Activated T-cell treated with anti-CD3 and anti-CD28 coated beads, Interleukin-2, amount 50 U/mL, for 24 hours (primary cell): ENCODE measurements at regions not wholly inside any gene's neighbourhood (a gene's known extent, or its start where the extent isn't known, plus 50 kb on each side); places are given as distances from the start of the nearest gene placed in this dataset.
"Not testable (repeated sequence)": the region's sequence is repeated elsewhere in the genome, so short reads cannot be mapped to it uniquely, and the experiment has no call there.

Experiments used
- DNase-seq: peaks from one replicate; pipeline ENCODE4 v3.0.0-alpha.2; 2020
- H3K27ac Mint-ChIP-seq: 2 replicates; pipeline ENCODE4 v1.8.0; 2020; ENCODE audit warnings: mild to moderate bottlenecking, mixed read lengths
- H3K27me3 Mint-ChIP-seq: 2 replicates; pipeline ENCODE4 v1.8.0; 2020; ENCODE audit warnings: mixed read lengths
- H3K36me3 Mint-ChIP-seq: 2 replicates; pipeline ENCODE4 v1.8.0; 2020; ENCODE audit warnings: low read depth, mixed read lengths
- H3K4me1 Mint-ChIP-seq: 2 replicates; pipeline ENCODE4 v1.8.0; 2020; ENCODE audit warnings: low read depth, mixed read lengths
- H3K4me3 Mint-ChIP-seq: 2 replicates; pipeline ENCODE4 v1.8.0; 2020; ENCODE audit warnings: mild to moderate bottlenecking, moderate library complexity, mixed read lengths
- H3K9me3 Mint-ChIP-seq: 2 replicates; pipeline ENCODE4 v1.8.0; 2020; ENCODE audit warnings: mixed read lengths

DNA sequence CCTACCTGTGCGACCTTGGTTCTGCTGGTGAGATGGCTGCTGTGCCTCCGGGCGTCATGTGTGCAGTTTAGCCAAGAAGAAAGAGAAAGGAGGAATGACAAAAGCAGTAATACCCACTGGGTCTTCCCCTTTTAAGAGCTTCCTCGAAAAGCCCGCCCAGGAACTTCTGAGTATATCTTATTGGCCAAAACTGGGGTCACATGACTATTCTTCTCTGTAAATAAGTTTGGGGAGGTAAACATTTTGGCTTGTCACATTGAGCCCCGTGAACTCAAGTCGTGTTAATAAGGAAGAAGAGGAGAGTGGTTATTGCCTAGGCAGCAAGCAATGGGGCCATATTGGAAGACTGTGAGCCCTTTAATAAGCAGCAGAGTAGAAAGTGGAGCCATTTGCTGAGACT lies 130.4 kb upstream of the ECI2 start:
- H3K4me1 Mint-ChIP-seq, result no peaks in the 10 kb centered on the region
- no peaks in the 10 kb centered on the region for H3K36me3 Mint-ChIP-seq

DNA sequence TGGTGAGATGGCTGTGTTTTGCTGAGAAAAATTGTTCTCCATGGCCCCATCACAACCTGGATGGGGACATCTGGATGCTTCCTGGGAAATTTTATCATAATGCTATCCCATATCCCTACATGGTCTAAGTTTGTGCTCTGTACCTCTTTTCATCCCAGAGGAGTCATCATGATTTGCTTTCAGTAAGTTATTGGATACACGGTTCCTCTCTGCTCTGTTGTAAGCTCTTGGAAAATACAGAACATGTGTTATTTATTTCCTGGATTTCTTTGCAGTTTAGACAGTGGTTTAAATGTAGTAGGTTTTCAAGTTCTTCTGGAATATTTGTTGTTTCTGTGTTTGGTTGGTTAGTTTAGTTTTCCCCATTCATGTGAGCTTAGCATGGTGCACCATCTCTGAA lies 129.2 kb upstream of the ECI2 start:
- no peaks in the 10 kb centered on the region for H3K4me1 Mint-ChIP-seq
- H3K27me3 Mint-ChIP-seq, result peaks cover 12% of the 10 kb centered on the region
- no peak overlapping the region for H3K27ac Mint-ChIP-seq
- no peak for DNase-seq
- no peak overlapping the region for H3K4me3 Mint-ChIP-seq
- H3K36me3 Mint-ChIP-seq, result no peaks in the 10 kb centered on the region
- H3K9me3 Mint-ChIP-seq, result no peaks in the 10 kb centered on the region

More for the DNA sequence above, 130.4 kb upstream of the ECI2 start:
- H3K27me3 Mint-ChIP-seq, result peaks cover 12% of the 10 kb centered on the region
- no peaks in the 10 kb centered on the region for H3K9me3 Mint-ChIP-seq
- no peak for DNase-seq
- H3K4me3 Mint-ChIP-seq, result no peak overlapping the region
- H3K27ac Mint-ChIP-seq, result no peak overlapping the region

DNA sequence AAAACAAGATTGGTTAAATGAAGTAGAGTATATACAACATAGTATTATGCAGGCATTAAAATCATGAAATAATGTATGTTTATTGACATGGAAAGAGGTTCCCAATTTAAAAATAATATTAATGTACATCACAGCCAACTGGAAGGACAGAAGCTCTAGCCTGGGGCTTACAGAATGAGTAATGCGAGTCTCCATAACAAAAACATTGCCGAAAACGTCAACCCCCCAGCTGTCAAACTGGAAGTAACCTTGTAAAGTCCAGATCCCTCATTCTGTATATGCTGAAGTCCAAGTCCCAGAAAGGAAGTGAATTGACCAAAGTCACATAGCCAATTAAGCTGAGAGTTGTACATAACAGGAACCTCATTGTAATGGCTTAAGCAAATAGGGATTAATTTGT lies 128.7 kb upstream of the ECI2 start:
- Mint-ChIP-seq H3K27ac (no peak overlapping the region), H3K27me3 (peaks cover 12% of the 10 kb centered on the region), H3K4me3 (no peak overlapping the region), H3K4me1 (no peaks in the 10 kb centered on the region), H3K9me3 (no peaks in the 10 kb centered on the region), H3K36me3 (no peaks in the 10 kb centered on the region)
- no peak for DNase-seq

DNA sequence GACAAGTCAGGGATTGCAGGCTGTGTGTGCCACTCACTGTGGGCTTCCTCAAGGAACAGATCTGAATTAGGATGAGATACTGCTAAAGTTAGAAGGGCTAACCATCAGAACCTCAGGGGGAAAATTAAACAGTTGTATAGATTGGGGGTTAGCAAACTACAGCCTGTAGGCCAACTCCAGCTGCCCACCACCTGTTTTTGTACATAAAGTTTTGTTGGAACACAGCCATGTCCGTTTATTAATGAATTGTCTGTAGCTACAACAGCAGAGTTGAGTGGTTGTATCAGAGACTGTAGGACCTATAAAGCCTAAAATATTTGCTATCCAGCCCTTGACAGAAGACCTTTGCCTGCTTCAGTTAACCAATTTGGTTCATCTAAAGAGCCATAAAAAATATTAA lies 127.2 kb upstream of the ECI2 start:
- H3K27me3 Mint-ChIP-seq, result peaks cover 12% of the 10 kb centered on the region
- H3K9me3 Mint-ChIP-seq, result no peaks in the 10 kb centered on the region
- no peak for DNase-seq
- no peak overlapping the region for H3K4me3 Mint-ChIP-seq
- no peaks in the 10 kb centered on the region for H3K36me3 Mint-ChIP-seq
- H3K27ac Mint-ChIP-seq, result no peak overlapping the region
- H3K4me1 Mint-ChIP-seq, result no peaks in the 10 kb centered on the region

DNA sequence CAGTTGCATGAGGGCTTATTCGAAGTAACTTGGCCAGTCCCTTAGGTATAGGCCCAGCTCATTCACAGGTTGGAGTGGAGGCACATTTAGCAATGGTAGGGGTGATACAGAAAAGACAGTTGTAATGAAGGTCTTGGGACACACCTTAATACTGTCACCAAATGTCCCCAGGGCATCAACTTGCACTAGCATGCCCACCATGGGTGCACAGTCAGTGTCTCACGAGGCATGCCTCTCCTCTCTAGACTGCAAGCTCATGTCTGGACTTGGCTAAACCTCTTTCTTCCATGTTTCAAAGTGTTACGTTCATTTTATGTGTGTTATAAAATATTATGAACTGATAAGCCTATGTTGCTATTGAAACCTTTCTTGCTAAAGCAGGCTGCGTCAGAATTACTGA lies 124.0 kb upstream of the ECI2 start:
- H3K4me1 Mint-ChIP-seq, result no peaks in the 10 kb centered on the region
- H3K27ac Mint-ChIP-seq, result no peak overlapping the region
- no peaks in the 10 kb centered on the region for H3K36me3 Mint-ChIP-seq
- DNase-seq, result no peak
- no peaks in the 10 kb centered on the region for H3K9me3 Mint-ChIP-seq
- no peak overlapping the region for H3K4me3 Mint-ChIP-seq
- peaks cover 9% of the 10 kb centered on the region for H3K27me3 Mint-ChIP-seq

DNA sequence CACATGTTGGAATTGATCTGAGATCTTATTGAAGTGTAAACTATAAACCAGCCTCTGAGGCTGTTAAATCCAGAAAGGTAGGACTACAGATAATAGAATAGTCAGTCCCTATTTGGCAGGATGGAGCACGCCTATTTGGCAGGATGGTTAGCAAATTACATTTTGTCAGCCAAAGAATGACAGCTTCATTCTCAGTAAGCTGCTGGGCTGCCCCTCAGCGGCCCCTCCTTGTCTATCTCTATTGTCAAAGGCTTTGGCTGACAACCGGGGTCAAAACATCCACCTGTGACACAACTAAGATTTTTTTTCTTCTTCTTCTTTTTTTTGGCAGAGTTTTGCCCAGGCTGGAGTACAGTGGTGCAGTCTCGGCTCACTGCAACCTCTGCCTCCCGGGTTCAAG lies 123.4 kb upstream of the ECI2 start:
- H3K27ac Mint-ChIP-seq, result no peak overlapping the region
- no peak overlapping the region for H3K4me3 Mint-ChIP-seq
- H3K36me3 Mint-ChIP-seq, result no peaks in the 10 kb centered on the region
- no peaks in the 10 kb centered on the region for H3K4me1 Mint-ChIP-seq
- H3K9me3 Mint-ChIP-seq, result no peaks in the 10 kb centered on the region
- DNase-seq, result no peak
- peaks cover 5% of the 10 kb centered on the region for H3K27me3 Mint-ChIP-seq

DNA sequence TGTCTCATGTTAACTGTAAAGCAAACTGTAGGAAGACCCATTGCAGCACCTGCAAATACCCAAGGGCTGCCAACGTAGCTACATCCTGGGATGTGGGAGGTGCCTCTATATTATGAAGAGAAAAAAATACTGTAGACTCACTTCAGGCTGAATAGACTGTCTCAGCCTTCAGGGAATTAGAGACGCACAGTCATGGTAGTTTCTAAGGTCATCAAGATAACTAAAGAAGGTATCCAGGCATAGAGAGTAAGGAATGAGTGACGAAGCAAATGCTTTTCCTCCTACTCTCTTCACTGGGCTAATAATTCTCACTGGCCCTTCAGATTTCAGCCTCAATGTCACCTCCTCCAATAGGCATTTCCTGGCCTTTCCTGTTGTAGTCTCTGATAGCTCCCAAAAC lies 121.6 kb upstream of the ECI2 start:
- H3K36me3 Mint-ChIP-seq, result no peaks in the 10 kb centered on the region
- no peak for DNase-seq
- H3K9me3 Mint-ChIP-seq, result no peaks in the 10 kb centered on the region
- H3K4me1 Mint-ChIP-seq, result no peaks in the 10 kb centered on the region
- H3K4me3 Mint-ChIP-seq, result no peak overlapping the region
- no peak overlapping the region for H3K27ac Mint-ChIP-seq
- peaks cover 15% of the 10 kb centered on the region for H3K27me3 Mint-ChIP-seq

DNA sequence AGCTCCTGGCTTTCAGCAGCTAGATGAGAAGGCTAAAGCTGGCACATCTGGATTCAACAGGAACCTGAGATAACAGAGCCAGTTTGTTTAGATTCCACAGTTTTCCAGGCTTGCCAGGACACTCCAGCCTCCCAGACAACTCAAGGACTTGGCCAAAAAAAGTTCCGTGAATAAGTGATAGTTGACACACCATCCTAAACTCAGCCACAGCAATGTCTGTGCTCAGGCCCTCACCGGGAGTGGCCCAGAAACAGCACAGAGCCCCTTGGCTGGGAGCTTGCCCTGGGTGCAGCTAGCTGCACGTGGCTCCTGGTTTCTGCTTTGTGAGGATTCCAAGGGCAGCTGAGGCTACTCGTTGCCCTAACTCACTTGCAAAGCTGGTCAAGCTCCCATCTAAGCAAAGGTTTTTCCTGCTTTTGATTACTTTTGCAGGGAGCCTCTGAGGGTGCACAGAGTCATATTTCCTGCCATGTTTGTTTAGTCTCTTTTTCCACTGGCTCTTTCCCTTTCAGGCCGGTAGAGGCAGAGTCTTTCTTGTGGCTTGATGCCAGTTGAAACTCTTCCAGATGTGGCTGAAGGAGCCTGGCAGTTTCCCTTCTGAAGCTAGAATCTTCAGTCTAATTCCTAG lies 118.3 kb upstream of the ECI2 start:
- DNase-seq, result no peak
- Mint-ChIP-seq H3K27ac (no peak overlapping the region), H3K4me3 (no peak overlapping the region), H3K9me3 (no peaks in the 10 kb centered on the region), H3K4me1 (no peaks in the 10 kb centered on the region), H3K36me3 (no peaks in the 10 kb centered on the region), H3K27me3 (peaks cover 28% of the 10 kb centered on the region)

DNA sequence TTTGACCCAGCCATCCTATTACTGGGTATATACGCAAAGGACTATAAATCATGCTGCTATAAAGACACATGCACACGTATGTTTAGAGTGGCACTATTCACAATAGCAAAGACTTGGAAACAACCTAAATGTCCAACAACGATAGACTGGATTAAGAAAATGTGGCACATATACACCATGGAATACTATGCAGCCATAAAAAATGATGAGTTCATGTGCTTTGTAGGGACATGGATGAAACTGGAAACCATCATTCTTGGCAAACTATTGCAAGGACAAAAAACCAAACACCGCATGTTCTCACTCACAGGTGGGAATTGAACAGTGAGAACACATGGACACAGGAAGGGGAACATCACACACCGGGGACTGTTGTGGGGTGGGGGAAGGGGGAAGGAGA lies 117.1 kb upstream of the ECI2 start:
- H3K27me3 Mint-ChIP-seq, result peaks cover 31% of the 10 kb centered on the region
- not testable (repeated sequence) for H3K4me1 Mint-ChIP-seq, H3K4me3 Mint-ChIP-seq, H3K9me3 Mint-ChIP-seq, DNase-seq, H3K27ac Mint-ChIP-seq, H3K36me3 Mint-ChIP-seq

DNA sequence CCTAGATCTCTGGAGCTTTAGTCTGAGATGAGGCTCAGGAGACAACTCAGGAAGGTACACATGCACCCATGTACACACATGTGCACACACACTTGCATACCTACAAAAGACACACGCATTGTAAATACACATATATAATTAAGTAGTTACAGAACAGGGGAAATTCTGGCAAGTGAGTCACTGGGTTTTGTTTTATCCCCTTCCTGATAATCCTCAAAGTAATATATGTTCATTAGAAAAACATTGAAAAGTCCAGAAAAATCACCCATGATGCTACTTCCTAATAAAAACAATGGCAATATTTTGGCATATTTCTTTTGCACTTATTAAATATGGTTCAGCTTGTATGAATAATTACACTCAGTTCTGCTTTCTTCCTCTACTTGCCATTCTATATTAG lies 115.3 kb upstream of the ECI2 start:
- H3K4me1 Mint-ChIP-seq, result no peaks in the 10 kb centered on the region
- H3K36me3 Mint-ChIP-seq, result no peaks in the 10 kb centered on the region
- H3K9me3 Mint-ChIP-seq, result peaks cover 5% of the 10 kb centered on the region
- DNase-seq, result no peak
- peaks cover 31% of the 10 kb centered on the region for H3K27me3 Mint-ChIP-seq
- H3K4me3 Mint-ChIP-seq, result no peak overlapping the region
- no peak overlapping the region for H3K27ac Mint-ChIP-seq

DNA sequence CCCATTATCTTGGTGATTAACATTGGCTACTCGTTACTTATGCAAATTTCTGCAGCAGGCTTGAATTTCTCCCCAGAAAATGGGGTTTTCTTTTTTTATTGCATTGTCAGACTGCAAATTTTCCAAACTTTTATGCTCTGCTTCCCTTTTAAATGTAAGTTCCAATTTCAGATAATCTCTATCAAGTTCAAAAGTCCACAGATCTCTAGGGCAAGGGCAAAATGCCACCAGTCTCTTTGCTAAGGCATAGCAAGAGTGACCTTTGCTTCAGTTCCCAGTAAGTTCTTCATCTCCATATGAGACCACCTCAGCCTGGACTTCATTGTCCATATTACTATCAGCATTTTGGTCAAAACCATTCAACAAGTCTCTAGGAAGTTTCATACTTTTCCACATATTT lies 108.5 kb upstream of the ECI2 start:
- not testable (repeated sequence) for DNase-seq, H3K4me1 Mint-ChIP-seq, H3K4me3 Mint-ChIP-seq, H3K36me3 Mint-ChIP-seq, H3K27me3 Mint-ChIP-seq, H3K27ac Mint-ChIP-seq
- H3K9me3 Mint-ChIP-seq, result peaks cover 22% of the 10 kb centered on the region

DNA sequence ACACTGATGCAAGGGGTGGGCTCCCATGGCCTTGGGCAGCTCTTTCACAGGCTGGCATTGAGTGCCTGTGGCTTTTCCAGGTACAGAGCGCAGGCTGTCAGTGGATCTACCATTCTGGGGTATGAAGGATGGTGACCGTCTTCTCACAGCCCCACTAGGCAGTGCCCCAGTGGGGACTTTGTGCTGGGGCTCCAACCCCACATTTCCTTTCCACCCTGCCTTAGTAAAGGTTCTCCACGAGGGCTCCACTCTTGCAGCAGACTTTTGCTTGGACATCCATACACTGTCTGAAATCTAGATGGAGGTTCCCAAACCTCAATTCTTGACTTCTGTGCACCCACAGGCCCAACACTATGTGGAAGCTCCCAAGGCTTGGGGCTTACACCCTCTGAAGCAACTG lies 107.9 kb upstream of the ECI2 start:
- Mint-ChIP-seq H3K27me3 (peaks cover 6% of the 10 kb centered on the region), H3K9me3 (peaks cover 18% of the 10 kb centered on the region), H3K4me3 (no peak overlapping the region), H3K36me3 (no peaks in the 10 kb centered on the region), H3K27ac (no peak overlapping the region), H3K4me1 (no peaks in the 10 kb centered on the region)
- DNase-seq, result no peak

DNA sequence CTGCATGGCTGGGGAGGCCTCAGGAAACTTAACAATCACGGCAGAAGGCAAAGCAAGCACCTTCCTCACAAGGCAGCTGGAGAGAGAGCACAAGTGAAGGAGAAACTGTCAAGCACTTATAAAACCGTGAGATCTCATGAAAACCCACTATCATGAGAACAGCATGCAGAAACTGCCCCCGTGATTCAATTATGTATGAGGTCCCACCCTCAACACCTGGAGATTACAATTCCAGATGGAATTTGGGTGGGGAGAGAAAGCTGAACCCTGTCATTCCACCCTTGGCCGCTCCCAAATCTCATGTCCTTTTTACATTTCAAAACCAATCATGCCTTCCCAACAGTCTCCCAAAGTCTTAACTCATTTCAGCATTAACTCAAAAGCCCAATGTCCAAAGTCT lies 107.2 kb upstream of the ECI2 start:
- Mint-ChIP-seq H3K27me3 (peaks cover 6% of the 10 kb centered on the region), H3K36me3 (no peaks in the 10 kb centered on the region), H3K4me3 (no peak overlapping the region), H3K9me3 (peaks cover 18% of the 10 kb centered on the region), H3K4me1 (no peaks in the 10 kb centered on the region), H3K27ac (no peak overlapping the region)
- DNase-seq, result no peak

DNA sequence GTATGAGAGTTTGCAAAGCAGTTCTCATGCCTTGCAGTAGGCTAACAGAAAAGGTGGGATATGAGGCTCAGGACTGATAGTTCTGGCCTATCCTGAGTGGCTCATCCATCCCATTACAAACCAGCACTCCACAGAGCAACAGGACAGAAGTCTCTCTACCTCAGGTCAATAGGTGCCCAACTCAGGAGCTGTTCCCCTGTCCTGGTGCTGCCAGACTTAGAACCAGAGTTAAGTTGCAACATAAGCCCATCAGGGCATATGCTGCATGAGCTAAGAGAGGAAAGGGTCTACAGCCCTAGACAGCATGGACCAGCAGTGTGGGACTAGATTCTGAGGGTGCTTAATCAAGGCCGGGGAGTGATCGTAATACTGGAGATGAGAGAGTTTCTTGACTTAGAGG lies 104.8 kb upstream of the ECI2 start:
- Mint-ChIP-seq H3K27me3 (peaks cover 6% of the 10 kb centered on the region), H3K4me3 (no peak overlapping the region), H3K9me3 (peaks cover 17% of the 10 kb centered on the region), H3K36me3 (no peaks in the 10 kb centered on the region), H3K4me1 (no peaks in the 10 kb centered on the region), H3K27ac (no peak overlapping the region)
- no peak for DNase-seq

DNA sequence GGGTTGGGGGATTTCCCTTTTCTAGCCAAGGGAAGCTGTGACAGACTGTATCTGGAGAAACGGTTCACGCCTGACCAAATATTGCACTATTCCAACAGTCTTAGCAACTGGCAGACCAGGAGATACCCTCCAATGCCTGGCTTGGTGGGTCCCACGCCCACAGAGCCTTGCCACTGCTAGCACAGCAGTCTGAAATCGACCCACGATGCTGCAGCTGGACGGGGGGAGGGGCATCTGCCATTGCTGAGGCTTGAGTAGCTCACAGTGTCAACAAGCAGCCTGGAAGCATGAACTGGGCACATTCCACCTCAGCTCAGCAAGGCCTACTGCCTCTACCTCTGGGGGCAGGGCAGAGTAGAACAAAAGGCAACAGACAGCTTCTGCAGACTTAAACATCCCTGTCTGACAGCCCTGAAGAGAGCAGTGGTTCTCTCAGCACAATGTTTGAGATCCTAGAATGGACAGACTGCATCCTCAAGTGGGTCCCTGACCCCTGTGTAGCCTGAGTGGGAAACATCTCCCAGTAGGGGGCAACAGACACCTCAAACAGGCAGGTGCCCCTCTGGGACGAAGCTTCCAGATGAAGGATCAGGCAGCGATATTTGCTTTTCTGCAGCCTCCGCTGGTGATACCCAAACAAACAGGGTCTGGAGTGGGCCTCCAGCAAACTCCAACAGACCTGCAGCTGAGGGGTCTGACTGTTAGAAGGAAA lies 89.9 kb upstream of the ECI2 start:
- Mint-ChIP-seq H3K27me3 (peaks cover 69% of the 10 kb centered on the region), H3K36me3 (no peaks in the 10 kb centered on the region), H3K9me3 (peaks cover 8% of the 10 kb centered on the region), H3K4me3 (no peak overlapping the region), H3K27ac (no peak overlapping the region), H3K4me1 (peaks cover 5% of the 10 kb centered on the region)
- no peak for DNase-seq
